ENCODE measurements at regions not wholly inside any gene's neighbourhood (a gene's known extent, or its start where the extent isn't known, plus 50 kb on each side); places are given as distances from the start of the nearest gene placed in this dataset.
A peak's percentile ranks its signal among the peaks of the same experiment; 100 is the strongest.

GRCh38 chr13:72571191-72571590 lies 156.2 kb downstream of the MZT1 start:
- no peak for ATAC-seq
- CTCF ChIA-PET = interaction anchor here (0.6 kb wide), 1 partner anchor 309 kb away, joined by 3 read pairs; no protein-coding TSS in a partner anchor

GRCh38 chr13:72570019-72570418 lies 157.4 kb downstream of the MZT1 start:
- Histone ChIP-seq H3K27me3 (ENCODE audit: low read length) (no peaks in the 10 kb centered on the region), H2AFZ (ENCODE audit: low read length) (no peak overlapping the region), H4K20me1 (ENCODE audit: low read length) (no peaks in the 10 kb centered on the region), H3K27ac (ENCODE audit: low read length) (no peak overlapping the region), H3F3A (ENCODE audit: low read length, unreplicated experiment) (no peaks in the 10 kb centered on the region), H3K4me2 (ENCODE audit: low read length) (no peak overlapping the region), H3K4me3 (ENCODE audit: low read length) (no peak overlapping the region), H3K79me2 (ENCODE audit: low read length) (no peaks in the 10 kb centered on the region), H3K36me3 (ENCODE audit: low read depth, low read length) (no peaks in the 10 kb centered on the region), H3K4me1 (ENCODE audit: insufficient read depth, low read length) (no peaks in the 10 kb centered on the region), H3K9me2 (replicated peaks; ENCODE audit: low read length) (no peaks in the 10 kb centered on the region), H3K9ac (ENCODE audit: low read length) (no peak overlapping the region), H3K9me3 (ENCODE audit: low read length) (no peaks in the 10 kb centered on the region)
- ChIA-PET POLR2A (ENCODE audit: unreplicated experiment) (no interaction called here), CTCF (no interaction called here)
- BruUV-seq (replicated peaks) = no TSS peak
- intact Hi-C loops (cut with micrococcal nuclease) = no loop called here
- no peak for TF ChIP-seq EZH2phosphoT487 (IDR thresholded peaks at IDR 0.05; ENCODE audit: borderline replicate concordance, low read length)
- TF ChIP-seq CTCF (conservative IDR thresholded peaks at IDR 0.05; ENCODE audit: low read depth, low read length) = no peak
- TF ChIP-seq EZH2 (IDR thresholded peaks at IDR 0.05; ENCODE audit: low read length, unreplicated experiment) = no peak
- ATAC-seq = no peak
- DNase-seq = no peak

More at GRCh38 chr13:72571191-72571590, 156.2 kb downstream of the MZT1 start:
- intact Hi-C loops (cut with micrococcal nuclease) = no loop called here
- no peaks in the 10 kb centered on the region for H3K9me2 ChIP-seq (replicated peaks; ENCODE audit: low read length)
- H3K27ac ChIP-seq (ENCODE audit: low read length) = no peak overlapping the region
- H3K27me3 ChIP-seq (ENCODE audit: low read length) = no peaks in the 10 kb centered on the region
- BruUV-seq (replicated peaks) = no TSS peak
- no peak overlapping the region for H3K4me3 ChIP-seq (ENCODE audit: low read length)
- no peaks in the 10 kb centered on the region for H3K79me2 ChIP-seq (ENCODE audit: low read length)
- no peaks in the 10 kb centered on the region for H3F3A ChIP-seq (ENCODE audit: low read length, unreplicated experiment)
- no peaks in the 10 kb centered on the region for H3K4me1 ChIP-seq (ENCODE audit: insufficient read depth, low read length)
- POLR2A ChIA-PET (ENCODE audit: unreplicated experiment) = no interaction called here
- no peak overlapping the region for H3K4me2 ChIP-seq (ENCODE audit: low read length)
- no peak overlapping the region for H3K9ac ChIP-seq (ENCODE audit: low read length)
- H4K20me1 ChIP-seq (ENCODE audit: low read length) = no peaks in the 10 kb centered on the region
- no peak for DNase-seq
- no peak overlapping the region for H2AFZ ChIP-seq (ENCODE audit: low read length)
- no peaks in the 10 kb centered on the region for H3K36me3 ChIP-seq (ENCODE audit: low read depth, low read length)
- no peaks in the 10 kb centered on the region for H3K9me3 ChIP-seq (ENCODE audit: low read length)
- TF ChIP-seq CTCF (conservative IDR thresholded peaks at IDR 0.05; ENCODE audit: low read depth, low read length) = no peak
- TF ChIP-seq EZH2 (IDR thresholded peaks at IDR 0.05; ENCODE audit: low read length, unreplicated experiment) = no peak
- TF ChIP-seq EZH2phosphoT487 (IDR thresholded peaks at IDR 0.05; ENCODE audit: borderline replicate concordance, low read length) = no peak

GRCh38 chr13:72567566-72567965 lies 159.9 kb downstream of the MZT1 start:
- intact Hi-C loops (cut with micrococcal nuclease) = loop anchor here (2.0 to 10.0 kb wide), 2 partner anchors 127 to 311 kb away; no protein-coding TSS in a partner anchor
- TF ChIP-seq EZH2phosphoT487 (IDR thresholded peaks at IDR 0.05; ENCODE audit: borderline replicate concordance, low read length) (no peak), CTCF (conservative IDR thresholded peaks at IDR 0.05; ENCODE audit: low read depth, low read length) (0 out of 2 replicates have a peak, but pooled peaks have one; percentile 18)
- H3K79me2 ChIP-seq (ENCODE audit: low read length) = no peaks in the 10 kb centered on the region
- H3K27ac ChIP-seq (ENCODE audit: low read length) = no peak overlapping the region
- POLR2A ChIA-PET (ENCODE audit: unreplicated experiment) = no interaction called here
- no TSS peak for BruUV-seq (replicated peaks)
- no peaks in the 10 kb centered on the region for H3K9me3 ChIP-seq (ENCODE audit: low read length)
- no peaks in the 10 kb centered on the region for H3K36me3 ChIP-seq (ENCODE audit: low read depth, low read length)
- no peak overlapping the region for H3K9ac ChIP-seq (ENCODE audit: low read length)
- CTCF ChIA-PET = interaction anchor here (0.5 kb wide), 1 partner anchor 314 kb away, joined by 3 read pairs; no protein-coding TSS in a partner anchor
- no peaks in the 10 kb centered on the region for H3K4me1 ChIP-seq (ENCODE audit: insufficient read depth, low read length)
- no peaks in the 10 kb centered on the region for H3K27me3 ChIP-seq (ENCODE audit: low read length)
- H4K20me1 ChIP-seq (ENCODE audit: low read length) = no peaks in the 10 kb centered on the region
- no peak overlapping the region for H3K4me3 ChIP-seq (ENCODE audit: low read length)
- no peaks in the 10 kb centered on the region for H3F3A ChIP-seq (ENCODE audit: low read length, unreplicated experiment)
- H2AFZ ChIP-seq (ENCODE audit: low read length) = no peak overlapping the region
- ATAC-seq = no peak
- no peak overlapping the region for H3K4me2 ChIP-seq (ENCODE audit: low read length)
- no peaks in the 10 kb centered on the region for H3K9me2 ChIP-seq (replicated peaks; ENCODE audit: low read length)
- no peak for DNase-seq
